C4-2B (cell line): ENCODE measurements at regions not wholly inside any gene's neighbourhood (a gene's known extent, or its start where the extent isn't known, plus 50 kb on each side); places are given as distances from the start of the nearest gene placed in this dataset.

Experiments
- ZFX ChIP-seq: fragments of 450-650 bp; IDR thresholded peaks from 2 replicates; pipeline ENCODE4 v1.6.1; 2017
- TF ChIP-seq, protein P1 (sequence below): fragments of 450-650 bp; conservative IDR thresholded peaks from 2 replicates; pipeline ENCODE4 v1.5.1; 2017; ENCODE audit warnings: mild to moderate bottlenecking

DNA sequence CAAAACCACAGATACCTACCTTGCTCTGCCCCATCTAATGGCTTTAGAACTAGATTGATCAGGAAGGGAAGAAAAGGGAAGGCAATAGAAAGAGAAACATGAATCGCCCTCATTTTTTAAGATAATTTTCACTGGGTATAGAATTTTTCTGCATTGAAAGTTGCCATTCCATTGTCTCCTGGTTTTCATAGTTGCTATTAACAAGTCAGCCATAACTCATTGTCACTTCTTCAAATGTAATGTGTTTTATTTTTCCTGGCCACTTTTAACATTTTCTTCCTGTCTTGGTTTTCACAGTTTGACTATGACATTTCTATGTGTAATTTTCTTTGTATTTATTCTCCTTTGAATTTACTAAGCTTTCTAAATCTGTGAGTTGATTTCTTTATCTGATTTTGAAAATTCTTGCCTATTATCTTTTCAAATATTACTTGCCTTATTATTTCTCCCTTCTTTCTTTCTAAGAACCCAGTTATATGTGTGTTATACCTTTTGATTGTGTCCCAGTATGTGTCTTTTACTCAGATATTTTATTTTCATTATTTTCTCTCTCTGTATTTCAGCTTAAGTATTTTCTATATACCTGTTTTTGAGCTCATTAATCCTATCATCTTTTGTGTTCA, 85.5 kb upstream of the GLI2 start:
- TF ChIP-seq, protein P1, sequence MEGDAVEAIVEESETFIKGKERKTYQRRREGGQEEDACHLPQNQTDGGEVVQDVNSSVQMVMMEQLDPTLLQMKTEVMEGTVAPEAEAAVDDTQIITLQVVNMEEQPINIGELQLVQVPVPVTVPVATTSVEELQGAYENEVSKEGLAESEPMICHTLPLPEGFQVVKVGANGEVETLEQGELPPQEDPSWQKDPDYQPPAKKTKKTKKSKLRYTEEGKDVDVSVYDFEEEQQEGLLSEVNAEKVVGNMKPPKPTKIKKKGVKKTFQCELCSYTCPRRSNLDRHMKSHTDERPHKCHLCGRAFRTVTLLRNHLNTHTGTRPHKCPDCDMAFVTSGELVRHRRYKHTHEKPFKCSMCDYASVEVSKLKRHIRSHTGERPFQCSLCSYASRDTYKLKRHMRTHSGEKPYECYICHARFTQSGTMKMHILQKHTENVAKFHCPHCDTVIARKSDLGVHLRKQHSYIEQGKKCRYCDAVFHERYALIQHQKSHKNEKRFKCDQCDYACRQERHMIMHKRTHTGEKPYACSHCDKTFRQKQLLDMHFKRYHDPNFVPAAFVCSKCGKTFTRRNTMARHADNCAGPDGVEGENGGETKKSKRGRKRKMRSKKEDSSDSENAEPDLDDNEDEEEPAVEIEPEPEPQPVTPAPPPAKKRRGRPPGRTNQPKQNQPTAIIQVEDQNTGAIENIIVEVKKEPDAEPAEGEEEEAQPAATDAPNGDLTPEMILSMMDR = no peak
- no peak for TF ChIP-seq ZFX
